ENCODE measurements at regions not wholly inside any gene's neighbourhood (a gene's known extent, or its start where the extent isn't known, plus 50 kb on each side); places are given as distances from the start of the nearest gene placed in this dataset.

GRCh38 chr4:18421519-18421918 is 400.0 kb upstream of the LCORL start:
- DNase-seq (ENCODE audit: low read depth, low spot score) (no peak), FAIRE-seq (no peak)
- Histone ChIP-seq H3K4me2 (ENCODE audit: insufficient read depth, low read length) (no peak overlapping the region), H3K4me1 (ENCODE audit: control insufficient read depth, extremely low read depth, insufficient read depth, low read length) (no peaks in the 10 kb centered on the region), H3K4me3 (replicated peaks in 1 of 3; ENCODE audit: insufficient read depth in 1 of 3, low read depth in 1 of 3, low read length in 3 of 3) (no peak overlapping the region), H2AFZ (ENCODE audit: low read depth, low read length) (no peak overlapping the region), H3K9ac (replicated peaks; ENCODE audit: extremely low read depth, insufficient read depth, low read length) (no peak overlapping the region), H3K36me3 (ENCODE audit: control insufficient read depth in 2 of 2, extremely low read depth in 1 of 2, insufficient read depth in 2 of 2, low read length in 2 of 2) (no peaks in the 10 kb centered on the region), H3K79me2 (ENCODE audit: control insufficient read depth, insufficient read depth, low read length) (no peaks in the 10 kb centered on the region), H3K9me1 (replicated peaks; ENCODE audit: control insufficient read depth, extremely low read depth, insufficient read depth, low read length) (no peaks in the 10 kb centered on the region), H3K27me3 (ENCODE audit: control insufficient read depth in 2 of 2, insufficient read depth in 2 of 2, low read length in 2 of 2) (no peaks in the 10 kb centered on the region), H4K20me1 (replicated peaks; ENCODE audit: control insufficient read depth, extremely low read depth, insufficient read depth, low read length) (no peaks in the 10 kb centered on the region), H3K9me3 (replicated peaks; ENCODE audit: control insufficient read depth, insufficient read depth, low read length) (no peaks in the 10 kb centered on the region), H3K27ac (ENCODE audit: insufficient read depth, low read depth, low read length) (no peak overlapping the region)
- dilution Hi-C loops (cut with MboI; ENCODE audit: extremely low pct_ligation_motif_present, low sequenced_read_pairs), result no loop called here
- CTCF ChIA-PET, result no interaction called here
- POLR2A ChIA-PET, result no interaction called here
- BruUV-seq (replicated peaks), result no TSS peak
- intact Hi-C loops (cut with micrococcal nuclease), result no loop called here
- TF ChIP-seq JUN (IDR thresholded peaks at IDR 0.05; ENCODE audit: borderline replicate concordance, insufficient read depth, insufficient read length, low read depth) (no peak), POLR2AphosphoS5 (IDR thresholded peaks at IDR 0.05; ENCODE audit: insufficient read depth, low read depth, low read length) (no peak), POLR2A (IDR thresholded peaks at IDR 0.05; ENCODE audit: low read depth, low read length) (no peak), MYC (IDR thresholded peaks at IDR 0.05; ENCODE audit: low read depth, low read length) (no peak), MAX (IDR thresholded peaks at IDR 0.05; ENCODE audit: insufficient read depth, insufficient read length) (no peak), CTCF (IDR thresholded peaks at IDR 0.05; ENCODE audit: extremely low read depth in 1 of 2, insufficient read depth in 1 of 2, low read depth in 1 of 2, low read length in 2 of 2) (no peak), GATA2 (IDR thresholded peaks at IDR 0.05; ENCODE audit: insufficient read depth, insufficient read length, low read depth, low read length) (no peak), EZH2 (IDR thresholded peaks at IDR 0.05; ENCODE audit: borderline replicate concordance, low read depth, low read length, severe bottlenecking) (no peak), FOS (IDR thresholded peaks at IDR 0.05; ENCODE audit: borderline replicate concordance, insufficient read depth, low read length) (no peak)

Data from endothelial cell of umbilical vein (primary cell).